HepG2 (cell line): ENCODE measurements at regions not wholly inside any gene's neighbourhood (a gene's known extent, or its start where the extent isn't known, plus 50 kb on each side); places are given as distances from the start of the nearest gene placed in this dataset.

Experiments
- CEBPZ ChIP-seq: IDR thresholded peaks from 2 replicates; pipeline ENCODE4 v1.6.1; 2012; ENCODE audit warnings: low read length, improper control_type of control experiment
- CTCF ChIP-seq: sonication (generic); formaldehyde crosslinking; IDR thresholded peaks from 2 replicates; pipeline ENCODE4 v1.5.0; 2020; ENCODE audit warnings: mild to moderate bottlenecking, missing genetic modification reagents, moderate library complexity
- FOXA3 ChIP-seq: IDR thresholded peaks from 2 replicates; pipeline ENCODE4 v1.6.1; 2016; ENCODE audit warnings: missing genetic modification reagents, missing compliant biosample characterization
- HDAC2 ChIP-seq: sonication (generic); formaldehyde crosslinking; IDR thresholded peaks from 2 replicates; pipeline ENCODE4 v1.4.0; 2020; ENCODE audit warnings: missing genetic modification reagents
- POLR2AphosphoS5 ChIP-seq: IDR thresholded peaks from 2 replicates; pipeline ENCODE4 v1.6.1; 2012; ENCODE audit warnings: low read depth, low read length
- RARG ChIP-seq: sonication (generic); formaldehyde crosslinking; IDR thresholded peaks from 2 replicates; pipeline ENCODE4 v1.4.0; 2020; ENCODE audit warnings: low read depth, mild to moderate bottlenecking, missing genetic modification reagents
- SP2 ChIP-seq: sonication (generic); formaldehyde crosslinking; IDR thresholded peaks from 2 replicates; pipeline ENCODE4 v1.5.1; 2020; ENCODE audit warnings: mild to moderate bottlenecking, missing genetic modification reagents
- ZBTB21 ChIP-seq: sonication (generic); formaldehyde crosslinking; IDR thresholded peaks from 2 replicates; pipeline ENCODE4 v1.4.0; 2020; ENCODE audit warnings: missing genetic modification reagents
- ZFX ChIP-seq: sonication (generic); formaldehyde crosslinking; IDR thresholded peaks from 2 replicates; pipeline ENCODE4 v1.4.0; 2020; ENCODE audit warnings: mild to moderate bottlenecking, low read depth, missing genetic modification reagents, moderate library complexity
- ZNF207 ChIP-seq: fragments of 450-650 bp; IDR thresholded peaks from 2 replicates; pipeline ENCODE4 v1.6.1; 2016; ENCODE audit warnings: antibody characterized with exemption, borderline replicate concordance

GRCh38 chr1:10911490-10912166, 100.8 kb upstream of the TARDBP start:
- no peak for TF ChIP-seq HDAC2 (CRISPR knock-in tag)
- no peak for TF ChIP-seq FOXA3 (CRISPR knock-in tag)
- TF ChIP-seq CEBPZ, result no peak
- no peak for TF ChIP-seq SP2
- no peak for TF ChIP-seq ZNF207
- TF ChIP-seq ZBTB21 (CRISPR knock-in tag), result no peak
- TF ChIP-seq ZFX (CRISPR knock-in tag), result no peak
- TF ChIP-seq RARG (CRISPR knock-in tag), result no peak
- TF ChIP-seq CTCF (CRISPR knock-in tag), result no peak
- no peak for TF ChIP-seq POLR2AphosphoS5
